ENCODE measurements at regions not wholly inside any gene's neighbourhood (a gene's known extent, or its start where the extent isn't known, plus 50 kb on each side); places are given as distances from the start of the nearest gene placed in this dataset.

GRCh38 chr3:83738202-83738601 is 1220.6 kb upstream of the CADM2 start:
- no peaks in the 10 kb centered on the region for H3K4me1 ChIP-seq
- no peaks in the 10 kb centered on the region for H3K9me3 ChIP-seq
- no peak overlapping the region for H3K27ac ChIP-seq
- no peak overlapping the region for H3K4me3 ChIP-seq
- no peak for DNase-seq (ENCODE audit: low spot score in 2 of 2)
- WGBS, result 80% methylated on average over 4 of the region's 4 CpGs
- no peaks in the 10 kb centered on the region for H3K27me3 ChIP-seq
- H3K36me3 ChIP-seq, result no peaks in the 10 kb centered on the region
- TF ChIP-seq CTCF (IDR thresholded peaks at IDR 0.05), result no peak
- no peak for TF ChIP-seq EP300 (IDR thresholded peaks at IDR 0.05)
- TF ChIP-seq POLR2A (IDR thresholded peaks at IDR 0.05), result no peak
- no peak for TF ChIP-seq POLR2AphosphoS5 (IDR thresholded peaks at IDR 0.05)

DNA sequence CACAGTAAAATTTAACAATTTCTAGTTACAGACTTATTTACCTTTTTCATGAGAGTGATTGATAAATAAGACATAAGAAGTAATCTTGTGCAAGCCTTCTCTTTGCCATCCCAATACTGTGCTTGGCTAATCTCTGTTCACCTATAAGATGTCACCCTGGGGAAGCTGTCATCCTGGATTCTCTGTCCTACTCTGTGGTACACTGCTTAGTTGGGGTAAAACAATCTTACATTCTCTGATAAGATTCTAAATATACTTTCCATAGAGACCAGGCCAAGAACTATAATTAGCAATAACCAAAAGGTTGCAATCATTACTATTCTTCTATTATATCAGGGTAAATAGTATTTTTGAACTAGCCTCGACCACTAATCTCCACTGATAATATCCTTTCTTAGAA is 1218.3 kb upstream of the CADM2 start:
- Histone ChIP-seq H3K27ac (no peak overlapping the region), H3K4me1 (no peaks in the 10 kb centered on the region), H3K4me3 (no peak overlapping the region), H3K27me3 (no peaks in the 10 kb centered on the region), H3K9me3 (no peaks in the 10 kb centered on the region), H3K36me3 (no peaks in the 10 kb centered on the region)
- DNase-seq (ENCODE audit: low spot score in 2 of 2), result no peak
- whole genome bisulfite sequencing, result 85% methylated on average over 1 of the region's 1 CpG
- TF ChIP-seq POLR2A (IDR thresholded peaks at IDR 0.05) (no peak), EP300 (IDR thresholded peaks at IDR 0.05) (no peak), POLR2AphosphoS5 (IDR thresholded peaks at IDR 0.05) (no peak), CTCF (IDR thresholded peaks at IDR 0.05) (no peak)

GRCh38 chr3:83765956-83766355 is 1192.8 kb upstream of the CADM2 start:
- H3K27ac ChIP-seq, result no peak overlapping the region
- H3K27me3 ChIP-seq, result no peaks in the 10 kb centered on the region
- no peak for DNase-seq (ENCODE audit: low spot score in 2 of 2)
- WGBS, result 69% methylated on average over 1 of the region's 1 CpG
- no peak overlapping the region for H3K4me3 ChIP-seq
- TF ChIP-seq POLR2A (IDR thresholded peaks at IDR 0.05), result no peak
- no peak for TF ChIP-seq EP300 (IDR thresholded peaks at IDR 0.05)
- TF ChIP-seq POLR2AphosphoS5 (IDR thresholded peaks at IDR 0.05), result no peak
- no peak for TF ChIP-seq CTCF (IDR thresholded peaks at IDR 0.05)
- no peaks in the 10 kb centered on the region for H3K36me3 ChIP-seq
- H3K4me1 ChIP-seq, result no peaks in the 10 kb centered on the region
- no peaks in the 10 kb centered on the region for H3K9me3 ChIP-seq

GRCh38 chr3:83769791-83770663 is 1188.8 kb upstream of the CADM2 start:
- no peaks in the 10 kb centered on the region for H3K27me3 ChIP-seq
- no peaks in the 10 kb centered on the region for H3K36me3 ChIP-seq
- no peak overlapping the region for H3K27ac ChIP-seq
- DNase-seq (ENCODE audit: low spot score in 2 of 2), result no peak
- 85% methylated on average over 16 of the region's 17 CpGs for WGBS
- H3K4me1 ChIP-seq, result no peaks in the 10 kb centered on the region
- H3K4me3 ChIP-seq, result no peak overlapping the region
- no peak for TF ChIP-seq POLR2A (IDR thresholded peaks at IDR 0.05)
- no peak for TF ChIP-seq CTCF (IDR thresholded peaks at IDR 0.05)
- TF ChIP-seq EP300 (IDR thresholded peaks at IDR 0.05), result no peak
- no peak for TF ChIP-seq POLR2AphosphoS5 (IDR thresholded peaks at IDR 0.05)
- no peaks in the 10 kb centered on the region for H3K9me3 ChIP-seq

DNA sequence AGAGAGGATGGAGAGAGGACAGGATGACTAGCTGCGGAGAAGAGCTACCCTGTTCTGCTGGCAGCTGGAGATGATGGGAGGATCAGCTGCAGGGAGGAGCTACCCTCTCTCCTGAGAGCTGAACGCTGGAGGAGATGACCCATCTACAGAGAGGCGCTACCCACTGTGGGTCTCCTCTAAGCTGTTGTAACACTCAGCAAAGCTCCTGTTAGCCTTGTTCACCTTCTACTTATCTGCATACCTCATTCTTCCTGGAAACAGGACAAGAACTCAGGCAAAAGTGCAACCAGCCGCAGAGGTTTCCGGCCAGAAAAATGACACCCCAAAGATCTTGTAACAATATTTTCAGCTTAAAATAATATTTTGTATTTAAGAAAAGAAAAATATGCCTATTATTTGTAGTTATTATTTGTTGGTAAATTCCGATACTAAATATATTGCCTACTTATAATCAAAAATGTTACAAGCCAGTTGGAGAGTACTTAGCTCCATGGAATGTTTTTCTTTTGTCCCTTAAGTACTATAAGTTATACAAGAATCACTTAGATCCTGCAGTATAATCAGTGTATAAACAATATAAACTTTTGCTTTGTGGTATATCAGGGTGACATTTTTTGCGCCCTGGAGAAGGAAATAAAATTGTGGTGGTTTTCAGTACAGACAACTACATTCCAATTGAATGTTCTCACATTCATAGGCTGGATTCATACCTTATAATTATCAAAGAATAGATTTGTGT is 1188.0 kb upstream of the CADM2 start:
- WGBS, result 87% methylated on average over 7 of the region's 7 CpGs

More for the DNA sequence above, 1188.0 kb upstream of the CADM2 start:
- Histone ChIP-seq H3K4me1 (no peaks in the 10 kb centered on the region), H3K27me3 (no peaks in the 10 kb centered on the region), H3K27ac (no peak overlapping the region), H3K36me3 (no peaks in the 10 kb centered on the region), H3K4me3 (no peak overlapping the region), H3K9me3 (no peaks in the 10 kb centered on the region)
- DNase-seq (ENCODE audit: low spot score in 2 of 2), result no peak
- TF ChIP-seq POLR2AphosphoS5 (IDR thresholded peaks at IDR 0.05) (no peak), EP300 (IDR thresholded peaks at IDR 0.05) (no peak), CTCF (IDR thresholded peaks at IDR 0.05) (no peak), POLR2A (IDR thresholded peaks at IDR 0.05) (no peak)

Data from suprapubic skin (tissue), 4 donors.